ENCODE measurements at regions not wholly inside any gene's neighbourhood (a gene's known extent, or its start where the extent isn't known, plus 50 kb on each side); places are given as distances from the start of the nearest gene placed in this dataset.

DNA sequence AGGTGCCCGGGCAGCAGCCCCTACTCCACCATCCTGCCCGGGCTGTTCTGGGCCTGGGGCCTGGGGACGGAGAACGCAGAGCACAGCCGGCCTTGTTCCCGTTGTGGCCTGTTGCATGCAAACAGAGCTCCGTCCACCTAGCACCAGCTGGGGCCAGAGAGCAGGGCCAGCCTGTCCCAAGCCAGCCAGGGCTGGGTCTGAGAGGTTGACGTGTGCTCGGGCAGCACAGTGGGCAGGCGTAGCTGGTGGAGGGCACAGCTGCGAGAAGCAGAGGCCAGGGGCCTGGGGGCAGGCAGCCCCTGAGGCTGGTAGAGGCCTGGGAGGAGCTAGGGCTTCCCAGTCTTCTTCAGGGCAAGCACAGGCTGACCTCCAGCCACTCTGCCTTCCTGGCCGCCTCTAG, 1192.6 kb downstream of the BRD1 start:
- TF ChIP-seq, protein P1, sequence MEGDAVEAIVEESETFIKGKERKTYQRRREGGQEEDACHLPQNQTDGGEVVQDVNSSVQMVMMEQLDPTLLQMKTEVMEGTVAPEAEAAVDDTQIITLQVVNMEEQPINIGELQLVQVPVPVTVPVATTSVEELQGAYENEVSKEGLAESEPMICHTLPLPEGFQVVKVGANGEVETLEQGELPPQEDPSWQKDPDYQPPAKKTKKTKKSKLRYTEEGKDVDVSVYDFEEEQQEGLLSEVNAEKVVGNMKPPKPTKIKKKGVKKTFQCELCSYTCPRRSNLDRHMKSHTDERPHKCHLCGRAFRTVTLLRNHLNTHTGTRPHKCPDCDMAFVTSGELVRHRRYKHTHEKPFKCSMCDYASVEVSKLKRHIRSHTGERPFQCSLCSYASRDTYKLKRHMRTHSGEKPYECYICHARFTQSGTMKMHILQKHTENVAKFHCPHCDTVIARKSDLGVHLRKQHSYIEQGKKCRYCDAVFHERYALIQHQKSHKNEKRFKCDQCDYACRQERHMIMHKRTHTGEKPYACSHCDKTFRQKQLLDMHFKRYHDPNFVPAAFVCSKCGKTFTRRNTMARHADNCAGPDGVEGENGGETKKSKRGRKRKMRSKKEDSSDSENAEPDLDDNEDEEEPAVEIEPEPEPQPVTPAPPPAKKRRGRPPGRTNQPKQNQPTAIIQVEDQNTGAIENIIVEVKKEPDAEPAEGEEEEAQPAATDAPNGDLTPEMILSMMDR (IDR thresholded peaks at IDR 0.05), result no peak
- no peak for TF ChIP-seq POLR2A (IDR thresholded peaks at IDR 0.05)

Data from heart left ventricle (tissue), 13 donors.